Bronchial epithelial cell (primary cell): ENCODE measurements at regions not wholly inside any gene's neighbourhood (a gene's known extent, or its start where the extent isn't known, plus 50 kb on each side); places are given as distances from the start of the nearest gene placed in this dataset.

Experiments used
- DNase-seq: peaks from one replicate; pipeline ENCODE4 v3.0.0-alpha.2; 2010; ENCODE audit warnings: low read depth
- FAIRE-seq: peaks from 2 replicates; lab custom pipeline; 2011; peaks lifted over from hg19 to GRCh38; lab: Jason Lieb, UNC
- H3K27me3 ChIP-seq: 2 replicates; pipeline ENCODE4 v1.5.1; 2011; ENCODE audit warnings: low read length; ENCODE audit not compliant: control insufficient read depth, insufficient read depth
- H3K36me3 ChIP-seq: 2 replicates; pipeline ENCODE4 v1.5.1; 2011; ENCODE audit warnings: low read length; ENCODE audit not compliant: control insufficient read depth, insufficient read depth
- H3K4me3 ChIP-seq: 2 replicates; pipeline ENCODE4 v1.5.1; 2011; ENCODE audit warnings: mild to moderate bottlenecking, low read depth, low read length, control low read depth
- TF ChIP-seq, protein P1 (sequence below): IDR thresholded peaks from 2 replicates; pipeline ENCODE4 v1.5.1; 2011; ENCODE audit warnings: mild to moderate bottlenecking, moderate library complexity, low read length, control low read depth, inconsistent platforms; ENCODE audit not compliant: insufficient read depth, severe bottlenecking

DNA sequence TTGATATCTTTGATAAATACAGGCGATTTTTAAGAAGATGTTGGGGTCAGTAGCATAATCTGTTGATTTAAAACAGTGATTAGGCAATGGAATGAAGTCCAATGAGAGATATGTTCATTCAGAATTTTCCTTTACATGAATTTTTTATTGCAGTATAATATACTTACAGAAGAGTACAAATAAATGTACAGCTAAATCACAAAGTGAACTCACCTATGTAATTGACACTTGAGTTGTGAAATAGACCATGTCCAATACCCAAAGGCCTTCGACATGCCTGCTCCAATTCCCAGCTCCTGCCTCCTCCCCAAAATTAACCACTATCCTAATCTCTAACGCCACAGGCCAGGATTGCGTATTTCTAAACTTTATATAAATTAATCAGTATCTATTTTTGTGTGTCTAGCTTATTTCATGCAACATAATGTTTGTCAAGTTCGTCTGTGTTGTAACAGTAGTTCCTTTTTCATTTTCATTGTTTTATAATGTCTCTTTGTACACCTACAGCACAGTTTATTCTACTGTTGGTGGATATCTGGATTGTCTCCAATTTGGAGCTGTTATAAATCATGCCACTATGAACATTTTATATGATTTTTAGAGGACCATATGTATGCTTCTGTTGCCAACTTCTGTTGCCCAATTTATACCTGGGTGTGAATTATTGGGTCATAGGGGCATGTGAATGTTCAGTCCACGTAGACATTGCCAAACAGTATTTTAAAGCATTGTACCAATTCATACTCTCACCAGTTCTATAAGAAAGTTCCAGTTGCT lies 208.3 kb downstream of the TLE1 start:
- TF ChIP-seq, protein P1, sequence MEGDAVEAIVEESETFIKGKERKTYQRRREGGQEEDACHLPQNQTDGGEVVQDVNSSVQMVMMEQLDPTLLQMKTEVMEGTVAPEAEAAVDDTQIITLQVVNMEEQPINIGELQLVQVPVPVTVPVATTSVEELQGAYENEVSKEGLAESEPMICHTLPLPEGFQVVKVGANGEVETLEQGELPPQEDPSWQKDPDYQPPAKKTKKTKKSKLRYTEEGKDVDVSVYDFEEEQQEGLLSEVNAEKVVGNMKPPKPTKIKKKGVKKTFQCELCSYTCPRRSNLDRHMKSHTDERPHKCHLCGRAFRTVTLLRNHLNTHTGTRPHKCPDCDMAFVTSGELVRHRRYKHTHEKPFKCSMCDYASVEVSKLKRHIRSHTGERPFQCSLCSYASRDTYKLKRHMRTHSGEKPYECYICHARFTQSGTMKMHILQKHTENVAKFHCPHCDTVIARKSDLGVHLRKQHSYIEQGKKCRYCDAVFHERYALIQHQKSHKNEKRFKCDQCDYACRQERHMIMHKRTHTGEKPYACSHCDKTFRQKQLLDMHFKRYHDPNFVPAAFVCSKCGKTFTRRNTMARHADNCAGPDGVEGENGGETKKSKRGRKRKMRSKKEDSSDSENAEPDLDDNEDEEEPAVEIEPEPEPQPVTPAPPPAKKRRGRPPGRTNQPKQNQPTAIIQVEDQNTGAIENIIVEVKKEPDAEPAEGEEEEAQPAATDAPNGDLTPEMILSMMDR: no peak
- Histone ChIP-seq H3K27me3 (no peaks in the 10 kb centered on the region), H3K4me3 (no peak overlapping the region), H3K36me3 (no peaks in the 10 kb centered on the region)
- DNase-seq (no peak), FAIRE-seq (no peak)

DNA sequence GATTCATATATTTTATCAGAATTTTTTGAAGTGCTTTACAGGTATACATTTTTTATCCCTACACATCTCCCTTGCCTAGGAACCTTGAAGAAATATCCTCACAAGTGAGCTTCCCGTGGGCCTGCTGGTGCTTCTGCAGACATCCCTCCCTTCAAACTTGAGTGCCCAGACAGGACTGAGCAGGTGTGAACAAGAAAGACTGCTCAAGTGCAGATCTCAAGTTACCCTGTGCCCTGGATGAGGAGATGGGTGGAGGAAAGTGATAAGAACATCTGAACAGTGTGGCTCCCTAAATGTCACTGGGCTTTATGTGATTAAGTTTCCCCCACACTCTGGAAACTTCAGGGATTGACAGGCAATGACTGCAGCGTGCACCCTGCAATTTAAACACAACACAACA lies 209.8 kb downstream of the TLE1 start:
- no peaks in the 10 kb centered on the region for H3K36me3 ChIP-seq
- TF ChIP-seq, protein P1: no peak
- FAIRE-seq (no peak), DNase-seq (peak; percentile 74)
- no peak overlapping the region for H3K4me3 ChIP-seq
- H3K27me3 ChIP-seq: no peaks in the 10 kb centered on the region

DNA sequence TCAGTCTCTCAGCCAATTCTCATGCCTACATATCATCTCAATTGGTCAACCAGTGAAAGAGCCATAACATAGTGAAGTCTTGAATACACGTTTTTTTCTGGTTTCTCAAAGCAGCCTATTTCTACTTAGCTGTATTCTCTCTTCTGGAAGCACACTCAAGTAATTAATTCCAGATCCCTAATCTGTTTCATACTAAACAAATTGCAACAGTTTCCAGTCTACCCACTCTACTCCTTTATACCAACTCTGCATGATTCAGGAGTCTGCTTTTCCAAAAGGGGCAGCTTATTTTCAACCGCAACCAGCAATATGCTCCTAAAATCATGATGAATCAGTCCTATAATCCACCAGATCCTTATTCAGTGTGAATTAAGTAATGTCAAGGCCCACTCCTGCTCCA lies 211.7 kb downstream of the TLE1 start:
- H3K27me3 ChIP-seq: no peaks in the 10 kb centered on the region
- TF ChIP-seq, protein P1: no peak
- H3K4me3 ChIP-seq: no peak overlapping the region
- H3K36me3 ChIP-seq: no peaks in the 10 kb centered on the region
- DNase-seq: no peak
- no peak for FAIRE-seq

DNA sequence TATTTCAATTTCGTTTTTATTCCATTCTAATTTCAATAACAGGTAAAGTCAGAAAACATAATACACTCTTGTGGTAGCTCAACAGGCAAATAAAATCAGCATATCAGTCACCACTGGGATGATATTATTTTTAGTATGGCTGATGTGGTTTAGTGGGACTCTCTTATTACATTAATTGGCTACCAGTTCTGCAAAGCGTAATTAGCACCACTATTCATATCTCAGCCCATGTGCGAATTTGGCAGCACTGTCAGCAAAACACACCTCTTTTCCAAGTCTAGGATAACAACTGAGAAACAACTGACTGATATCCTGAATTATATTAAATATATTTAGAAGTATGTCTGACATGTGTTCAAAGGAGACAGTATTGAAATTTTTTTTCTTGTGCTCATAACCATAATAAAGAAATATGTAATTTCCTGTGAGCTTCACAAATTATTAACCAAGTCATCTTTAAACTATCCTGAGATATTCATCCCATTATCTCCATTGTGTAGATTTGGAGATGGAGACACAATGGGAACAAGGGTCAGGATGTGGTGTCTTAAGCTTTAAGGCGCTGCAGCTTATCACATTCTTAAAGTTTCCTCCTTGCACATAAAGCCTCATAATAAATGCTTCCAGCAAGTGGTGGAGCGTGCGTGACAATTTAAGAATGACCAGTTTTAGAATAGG lies 212.4 kb downstream of the TLE1 start:
- no peak for DNase-seq
- FAIRE-seq: no peak
- H3K36me3 ChIP-seq: no peaks in the 10 kb centered on the region
- no peaks in the 10 kb centered on the region for H3K27me3 ChIP-seq
- TF ChIP-seq, protein P1: no peak
- no peak overlapping the region for H3K4me3 ChIP-seq

DNA sequence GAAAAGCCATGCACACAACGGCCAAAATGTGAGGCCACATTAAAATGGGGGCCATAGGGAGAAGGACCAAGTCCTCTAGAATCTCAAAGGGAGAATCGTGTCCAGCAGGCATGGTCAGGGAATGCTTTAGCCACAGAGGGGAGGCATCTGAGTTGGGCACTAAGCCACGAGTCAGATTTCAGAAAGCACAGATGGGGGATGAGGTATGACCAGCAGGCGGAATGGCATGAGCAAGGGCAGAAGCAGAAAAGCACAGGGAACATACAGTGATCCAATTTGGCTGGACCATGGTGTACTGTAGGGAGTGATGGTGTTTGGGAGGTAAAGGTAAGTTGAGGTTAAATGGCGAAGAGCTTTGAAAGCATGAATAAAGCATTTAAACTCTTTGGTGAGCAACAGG lies 214.6 kb downstream of the TLE1 start:
- TF ChIP-seq, protein P1: no peak
- no peak for FAIRE-seq

More for the DNA sequence above, 214.6 kb downstream of the TLE1 start:
- H3K27me3 ChIP-seq: no peaks in the 10 kb centered on the region
- DNase-seq: no peak
- no peaks in the 10 kb centered on the region for H3K36me3 ChIP-seq
- no peak overlapping the region for H3K4me3 ChIP-seq
